Suprapubic skin (tissue), 3 donors: ENCODE measurements at regions not wholly inside any gene's neighbourhood (a gene's known extent, or its start where the extent isn't known, plus 50 kb on each side); places are given as distances from the start of the nearest gene placed in this dataset.

ENCODE experiments used
- POLR2A ChIP-seq, 2 donors: fragments of 450-650 bp; IDR thresholded peaks; one replicate each; pipeline ENCODE4 v1.6.1; 2017; ENCODE audit warnings: antibody characterized with exemption in 2 of 2, mild to moderate bottlenecking in 2 of 2, moderate library complexity in 2 of 2
- TF ChIP-seq, protein P1 (sequence below), 2 donors: fragments of 200-600 bp in 1 of 2; fragments of 450-650 bp in 1 of 2; sonication (generic) in 1 of 2; IDR thresholded peaks; one replicate each; pipeline ENCODE4 v1.5.1; 2016 to 2019; ENCODE audit warnings: antibody characterized with exemption in 2 of 2, mild to moderate bottlenecking in 1 of 2, moderate library complexity in 1 of 2

- TF ChIP-seq, protein P1, sequence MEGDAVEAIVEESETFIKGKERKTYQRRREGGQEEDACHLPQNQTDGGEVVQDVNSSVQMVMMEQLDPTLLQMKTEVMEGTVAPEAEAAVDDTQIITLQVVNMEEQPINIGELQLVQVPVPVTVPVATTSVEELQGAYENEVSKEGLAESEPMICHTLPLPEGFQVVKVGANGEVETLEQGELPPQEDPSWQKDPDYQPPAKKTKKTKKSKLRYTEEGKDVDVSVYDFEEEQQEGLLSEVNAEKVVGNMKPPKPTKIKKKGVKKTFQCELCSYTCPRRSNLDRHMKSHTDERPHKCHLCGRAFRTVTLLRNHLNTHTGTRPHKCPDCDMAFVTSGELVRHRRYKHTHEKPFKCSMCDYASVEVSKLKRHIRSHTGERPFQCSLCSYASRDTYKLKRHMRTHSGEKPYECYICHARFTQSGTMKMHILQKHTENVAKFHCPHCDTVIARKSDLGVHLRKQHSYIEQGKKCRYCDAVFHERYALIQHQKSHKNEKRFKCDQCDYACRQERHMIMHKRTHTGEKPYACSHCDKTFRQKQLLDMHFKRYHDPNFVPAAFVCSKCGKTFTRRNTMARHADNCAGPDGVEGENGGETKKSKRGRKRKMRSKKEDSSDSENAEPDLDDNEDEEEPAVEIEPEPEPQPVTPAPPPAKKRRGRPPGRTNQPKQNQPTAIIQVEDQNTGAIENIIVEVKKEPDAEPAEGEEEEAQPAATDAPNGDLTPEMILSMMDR (IDR thresholded peaks at IDR 0.05): no peak
- TF ChIP-seq POLR2A (IDR thresholded peaks at IDR 0.05): no peak
Observed at GRCh38 chr9:115687356-115687755, 466.2 kb upstream of the PAPPA start.
